Ovary (tissue), 7 donors: ENCODE measurements at regions not wholly inside any gene's neighbourhood (a gene's known extent, or its start where the extent isn't known, plus 50 kb on each side); places are given as distances from the start of the nearest gene placed in this dataset.

Experiments
- DNase-seq, 5 donors: peaks; one replicate each; pipeline ENCODE4 v3.0.0-alpha.2; 2019 to 2020
- H3K27ac ChIP-seq, 2 donors: fragments of 200-600 bp; one replicate each; pipeline versions ENCODE4 v1.5.1 to v1.8.0; 2019 to 2022
- H3K27me3 ChIP-seq: fragments of 200-600 bp; one replicate; pipeline ENCODE4 v1.8.0; 2022
- H3K36me3 ChIP-seq: fragments of 200-600 bp; sonication (generic); one replicate; pipeline ENCODE4 v1.5.1; 2019
- H3K4me1 ChIP-seq: one replicate; pipeline ENCODE4 v1.8.1; 2013; ENCODE audit warnings: mild to moderate bottlenecking, moderate library complexity; ENCODE audit not compliant: insufficient read depth
- H3K4me3 ChIP-seq: fragments of 200-600 bp; sonication (generic); one replicate; pipeline ENCODE4 v1.5.1; 2017
- H3K9me3 ChIP-seq, 2 donors: fragments of 200-600 bp in 1 of 2; sonication (generic) in 1 of 2; one replicate each; pipeline versions ENCODE4 v1.5.1 to v1.8.1; 2013 to 2019; ENCODE audit warnings: mild to moderate bottlenecking in 1 of 2, moderate library complexity in 1 of 2
- CTCF ChIP-seq, 3 donors: fragments of 450-650 bp in 2 of 3; fragments of 200-600 bp in 1 of 3; IDR thresholded peaks; one replicate each; pipeline versions ENCODE4 v1.5.1 to v1.8.0; 2016 to 2022; ENCODE audit warnings: antibody characterized with exemption in 3 of 3, mild to moderate bottlenecking in 1 of 3
- EP300 ChIP-seq: sonication (generic); formaldehyde crosslinking; IDR thresholded peaks from one replicate; pipeline ENCODE4 v1.6.1; 2017; ENCODE audit warnings: antibody characterized with exemption
- POLR2A ChIP-seq: fragments of 450-650 bp; IDR thresholded peaks from one replicate; pipeline ENCODE4 v1.6.1; 2017; ENCODE audit warnings: antibody characterized with exemption, mild to moderate bottlenecking, moderate library complexity
- WGBS, 3 donors: extraction: QIAGEN DNeasy Blood & Tissue Kit in 1 of 3; methylation state at CpG; one replicate each; pipeline versions ENCODE4 v1.1.5 to v1.1.7; 2013 to 2017; 5-methylcytosine and 5-hydroxymethylcytosine counted together
- intact Hi-C, 4 donors: fragments of 100-400 bp; cut with DNase I; formaldehyde crosslinking; loops; one replicate each; pipeline versions ENCODE4 v1.11.0 to v1.15.1; 2022 to 2023
- donor health status: DM: no; HTN: no; CAD: no; lungs with moderate emphysema.
- donor health status: DM: no; HTN: no; CAD: no.
- donor health status: Bipolar disorder and iron deficiency.
- donor health status: DM: no; HTN: no; CAD: no.
- donor health status: DM: yes; HTN: yes; CAD: no.

- Histone ChIP-seq H3K27me3 (no peaks in the 10 kb centered on the region), H3K36me3 (no peaks in the 10 kb centered on the region), H3K27ac (no peak overlapping the region), H3K9me3 (no peaks in the 10 kb centered on the region), H3K4me1 (no peaks in the 10 kb centered on the region), H3K4me3 (no peak overlapping the region)
- intact Hi-C loops = no loop called here
- no peak for DNase-seq
- TF ChIP-seq CTCF (IDR thresholded peaks at IDR 0.05) (no peak), EP300 (no peak), POLR2A (no peak)
Measured at GRCh38 chr4:116959045-116959444, 126.3 kb downstream of the TRAM1L1 start.

GRCh38 chr4:116953947-116954346 is 131.4 kb downstream of the TRAM1L1 start:
- no peaks in the 10 kb centered on the region for H3K4me1 ChIP-seq
- no peak overlapping the region for H3K4me3 ChIP-seq
- no peaks in the 10 kb centered on the region for H3K9me3 ChIP-seq
- H3K36me3 ChIP-seq = no peaks in the 10 kb centered on the region
- whole genome bisulfite sequencing, 3 donors = 36 to 60% (median 44%) methylated on average over 3 of the region's 3 CpGs
- no peak for DNase-seq
- H3K27ac ChIP-seq = no peak overlapping the region
- TF ChIP-seq CTCF (IDR thresholded peaks at IDR 0.05) = no peak
- TF ChIP-seq POLR2A = no peak
- TF ChIP-seq EP300 = no peak
- intact Hi-C loops = no loop called here
- no peaks in the 10 kb centered on the region for H3K27me3 ChIP-seq

DNA sequence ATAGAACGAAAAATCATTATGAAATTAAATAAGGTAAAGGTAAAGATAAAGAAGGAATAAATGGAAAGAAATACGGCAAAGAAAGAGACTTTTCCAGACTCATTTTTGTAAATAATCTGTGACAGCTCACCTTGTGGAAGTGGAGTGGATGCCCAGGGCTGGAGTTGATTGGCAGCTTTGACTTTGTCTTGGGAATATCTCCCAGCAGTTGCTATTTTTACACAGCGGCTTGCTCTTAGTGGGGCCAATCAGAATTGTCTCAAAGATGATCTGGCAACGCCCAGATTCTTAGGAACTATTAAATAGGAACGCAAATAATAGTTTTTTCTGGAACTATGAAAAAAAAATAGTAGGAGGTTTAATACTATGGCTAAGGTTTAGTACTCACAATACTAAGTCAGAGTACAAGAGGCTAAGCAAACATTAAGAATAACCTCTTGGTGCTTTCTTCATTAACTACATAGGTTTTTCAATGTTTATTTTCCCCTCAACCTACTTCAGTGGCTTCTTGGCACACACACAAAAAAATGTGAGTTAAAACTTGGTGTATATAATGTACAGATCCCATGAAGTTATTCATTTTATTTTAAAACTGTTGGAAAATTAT is 132.7 kb downstream of the TRAM1L1 start:
- TF ChIP-seq POLR2A = no peak
- TF ChIP-seq CTCF (IDR thresholded peaks at IDR 0.05) = no peak
- TF ChIP-seq EP300 = no peak
- intact Hi-C loops = no loop called here
- no peaks in the 10 kb centered on the region for H3K4me1 ChIP-seq
- no peak for DNase-seq
- 68 to 74% (median 73%) methylated on average over 5 of the region's 5 CpGs for WGBS, 3 donors
- H3K9me3 ChIP-seq = no peaks in the 10 kb centered on the region
- H3K4me3 ChIP-seq = no peak overlapping the region
- H3K27me3 ChIP-seq = no peaks in the 10 kb centered on the region
- H3K27ac ChIP-seq = no peak overlapping the region
- H3K36me3 ChIP-seq = no peaks in the 10 kb centered on the region

GRCh38 chr4:116949856-116950255 is 135.5 kb downstream of the TRAM1L1 start:
- DNase-seq = no peak
- no peaks in the 10 kb centered on the region for H3K27me3 ChIP-seq
- H3K4me3 ChIP-seq = no peak overlapping the region
- no peak for TF ChIP-seq CTCF (IDR thresholded peaks at IDR 0.05)
- no peak for TF ChIP-seq POLR2A
- TF ChIP-seq EP300 = no peak
- WGBS, 3 donors = 89 to 90% (median 90%) methylated on average over 4 of the region's 4 CpGs
- H3K36me3 ChIP-seq = no peaks in the 10 kb centered on the region
- intact Hi-C loops = no loop called here
- H3K27ac ChIP-seq = no peak overlapping the region
- no peaks in the 10 kb centered on the region for H3K4me1 ChIP-seq
- no peaks in the 10 kb centered on the region for H3K9me3 ChIP-seq
